GM12878 (cell line): ENCODE measurements at regions not wholly inside any gene's neighbourhood (a gene's known extent, or its start where the extent isn't known, plus 50 kb on each side); places are given as distances from the start of the nearest gene placed in this dataset.

Source experiments
- ATAC-seq: fragments of 200-7000 bp; cut with Tn5 transposase; 3 replicates; pipeline ENCODE4 v1.9.1; 2020; ENCODE audit warnings: mild to moderate bottlenecking, moderate library complexity
- BruUV-seq: library from RNA; stranded (reverse); fragments of 400-500 nt; replicated peaks from 2 replicates; lab custom pipeline; 2021; lab: Mats Ljungman, UMichigan
- CTCF ChIA-PET: fragments of 300-600 bp; sonication (Branson Sonifier 250); formaldehyde crosslinking; extraction: SDS; loops from one replicate; lab custom pipeline; 2021; ENCODE audit warnings: inconsistent platforms; lab: Yijun Ruan, JAX
- POLR2A ChIA-PET: fragments of 350-600 bp; formaldehyde crosslinking; extraction: SDS; loops from one replicate; lab custom pipeline; 2021; ENCODE audit warnings: inconsistent platforms; lab: Charles Lee
- RAD21 ChIA-PET: fragments of 300-600 bp; sonication (Branson Sonifier 250); formaldehyde crosslinking; loops from one replicate; lab custom pipeline; 2023; ENCODE audit warnings: antibody characterized with exemption; ENCODE audit not compliant: unreplicated experiment; lab: Charles Lee
- SMC1A ChIA-PET: fragments of 300-600 bp; sonication (Branson Sonifier 250); formaldehyde crosslinking; loops from one replicate; lab custom pipeline; 2023; ENCODE audit not compliant: unreplicated experiment, uncharacterized antibody; lab: Charles Lee
- DNase-seq: peaks from one replicate; pipeline ENCODE4 v3.0.0-alpha.2; 2011; ENCODE audit warnings: low read depth, low spot score
- FAIRE-seq: peaks from 3 replicates; lab custom pipeline; 2011; peaks lifted over from hg19 to GRCh38; lab: Jason Lieb, UNC
- H2AFZ ChIP-seq: 2 replicates; pipeline ENCODE4 v1.6.0; 2011; ENCODE audit warnings: low read depth, low read length, control low read depth; ENCODE audit not compliant: control insufficient read depth
- H3K27ac ChIP-seq: 2 replicates; pipeline ENCODE4 v1.5.1; 2011; ENCODE audit warnings: control low read depth; ENCODE audit not compliant: control insufficient read depth, insufficient read depth
- H3K27me3 ChIP-seq, 2 experiments: replicated peaks in 1 of 2; 2 replicates each; pipeline versions ENCODE4 v1.6.0 to v1.6.1; 2011; ENCODE audit warnings: low read length in 1 of 2; ENCODE audit not compliant: control insufficient read depth in 2 of 2, insufficient read depth in 2 of 2
- H3K36me3 ChIP-seq, 2 experiments: 2 replicates each; pipeline ENCODE4 v1.5.1; 2011; ENCODE audit warnings: low read length in 1 of 2; ENCODE audit not compliant: control insufficient read depth in 2 of 2, insufficient read depth in 2 of 2
- H3K4me1 ChIP-seq: 2 replicates; pipeline ENCODE4 v1.6.1; 2011; ENCODE audit warnings: mild to moderate bottlenecking, low read length, moderate library complexity, mixed read lengths; ENCODE audit not compliant: control insufficient read depth, insufficient read depth
- H3K4me2 ChIP-seq: 2 replicates; pipeline ENCODE4 v1.6.0; 2011; ENCODE audit warnings: control low read depth; ENCODE audit not compliant: control insufficient read depth, insufficient read depth
- H3K4me3 ChIP-seq: fragments of 200-600 bp; sonication (generic); 2 replicates; pipeline ENCODE4 v1.5.1; 2016
- H3K79me2 ChIP-seq: 2 replicates; pipeline ENCODE4 v1.6.0; 2011; ENCODE audit warnings: low read length; ENCODE audit not compliant: control insufficient read depth, insufficient read depth
- H3K9ac ChIP-seq: 2 replicates; pipeline ENCODE4 v1.8.0; 2011; ENCODE audit warnings: low read length, control low read depth, mixed read lengths; ENCODE audit not compliant: control insufficient read depth, insufficient read depth
- H3K9me3 ChIP-seq: replicated peaks from 3 replicates; pipeline ENCODE4 v1.5.1; 2011; ENCODE audit warnings: mild to moderate bottlenecking, low read length; ENCODE audit not compliant: control insufficient read depth, insufficient read depth
- H4K20me1 ChIP-seq: 2 replicates; pipeline ENCODE4 v1.6.0; 2011; ENCODE audit not compliant: control insufficient read depth, insufficient read depth
- CHD1 ChIP-seq: IDR thresholded peaks from 2 replicates; pipeline ENCODE4 v1.6.1; 2012; ENCODE audit warnings: low read depth, low read length, improper control_type of control experiment
- EED ChIP-seq: sonication (generic); IDR thresholded peaks from 2 replicates; pipeline ENCODE4 v1.6.1; 2016; ENCODE audit warnings: antibody characterized with exemption, low read depth
- EP300 ChIP-seq, 2 experiments: fragments of 150-350 bp in 1 of 2; IDR thresholded peaks; 2 replicates each; pipeline ENCODE4 v1.6.1; 2011 to 2012; ENCODE audit warnings: low read depth in 2 of 2, low read length in 2 of 2, borderline replicate concordance in 1 of 2, improper control_type of control experiment in 1 of 2, inconsistent platforms in 1 of 2; ENCODE audit not compliant: control insufficient read depth in 1 of 2
- ESRRA ChIP-seq: IDR thresholded peaks from 2 replicates; pipeline ENCODE4 v1.6.1; 2012; ENCODE audit warnings: mild to moderate bottlenecking, low read length, improper control_type of control experiment
- HDAC2 ChIP-seq: fragments of 200-600 bp; sonication (generic); IDR thresholded peaks from 2 replicates; pipeline ENCODE4 v1.6.1; 2017
- HDGF ChIP-seq: fragments of 450-650 bp; IDR thresholded peaks from 2 replicates; pipeline ENCODE4 v1.6.1; 2016; ENCODE audit warnings: antibody characterized with exemption
- MXI1 ChIP-seq: fragments of 150-350 bp; IDR thresholded peaks from 2 replicates; pipeline ENCODE4 v1.6.1; 2011; ENCODE audit warnings: low read depth, mild to moderate bottlenecking, inconsistent platforms, low read length, improper control_type of control experiment
- PML ChIP-seq: IDR thresholded peaks from 2 replicates; pipeline ENCODE4 v1.6.1; 2012; ENCODE audit warnings: low read length, inconsistent platforms
- SP1 ChIP-seq: IDR thresholded peaks from one replicate; pipeline ENCODE4 v1.6.1; 2011; ENCODE audit warnings: low read depth, low read length
- SRF ChIP-seq, 2 experiments: IDR thresholded peaks; 2 replicates each; pipeline ENCODE4 v1.6.1; 2011; ENCODE audit warnings: low read depth in 2 of 2, low read length in 2 of 2, mild to moderate bottlenecking in 1 of 2, moderate library complexity in 1 of 2
- YY1 ChIP-seq: IDR thresholded peaks from 2 replicates; pipeline ENCODE4 v1.6.1; 2011; ENCODE audit warnings: low read depth, mild to moderate bottlenecking, low read length
- ZNF217 ChIP-seq: fragments of 450-650 bp; IDR thresholded peaks from 2 replicates; pipeline ENCODE4 v1.6.1; 2017; ENCODE audit warnings: antibody characterized with exemption, mild to moderate bottlenecking
- ZNF384 ChIP-seq: IDR thresholded peaks from 2 replicates; pipeline ENCODE4 v1.6.1; 2012; ENCODE audit warnings: low read depth, mild to moderate bottlenecking, low read length, improper control_type of control experiment, borderline replicate concordance
- WGBS: methylation state at CpG from one replicate; pipeline ENCODE4 v1.1.6; 2016; ENCODE audit warnings: low lambda C conversion rate; ENCODE audit not compliant: insufficient replicate concordance, insufficient coverage; ENCODE audit errors: missing lambda C conversion rate; 5-methylcytosine and 5-hydroxymethylcytosine counted together
- in situ Hi-C: fragments of 300-500 bp; cut with MboI; formaldehyde crosslinking; loops from 9 replicates; pipeline ENCODE4 v1.14.3; 2018; ENCODE audit warnings: mixed read lengths
- intact Hi-C: fragments of 100-400 bp; cut with micrococcal nuclease; formaldehyde crosslinking; loops from one replicate; pipeline ENCODE4 v1.14.2; 2022; ENCODE audit not compliant: unreplicated experiment
- TF ChIP-seq, protein P1 (sequence below): fragments of 450-650 bp; IDR thresholded peaks from 2 replicates; pipeline ENCODE4 v1.6.1; 2016; ENCODE audit warnings: mild to moderate bottlenecking
- TF ChIP-seq, protein P2 (sequence below): IDR thresholded peaks from 2 replicates; pipeline ENCODE4 v1.6.1; 2011; ENCODE audit warnings: low read depth, mild to moderate bottlenecking, low read length, moderate library complexity, borderline replicate concordance; ENCODE audit errors: extremely low read depth
- TF ChIP-seq, protein P3 (sequence below): IDR thresholded peaks from 2 replicates; pipeline ENCODE4 v1.6.1; 2012; ENCODE audit warnings: low read depth, low read length, improper control_type of control experiment
- TF ChIP-seq, protein P4 (sequence below): fragments of 450-650 bp; formaldehyde crosslinking; IDR thresholded peaks from 2 replicates; pipeline ENCODE4 v1.5.0; 2022; ENCODE audit warnings: mild to moderate bottlenecking, missing genetic modification characterization

DNA sequence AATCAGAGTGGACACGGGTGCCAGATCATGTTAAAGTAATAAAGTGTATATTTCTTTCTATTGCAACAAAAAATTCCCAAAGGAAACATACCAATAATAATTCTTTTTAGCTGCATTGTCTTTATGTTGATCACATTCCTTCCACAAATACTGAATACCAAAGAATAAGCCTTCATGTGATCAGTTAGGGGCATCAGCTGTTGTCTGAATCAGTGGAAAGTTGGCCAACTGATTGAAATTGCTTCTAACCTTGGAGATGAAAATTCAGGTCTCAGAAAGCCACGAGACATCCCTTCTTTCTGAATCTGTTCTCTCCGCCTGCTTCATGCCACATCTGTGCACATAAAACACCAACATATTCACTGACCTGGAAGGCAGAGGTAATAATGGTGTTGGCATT lies 785.2 kb downstream of the KCNA4 start:
- H3K79me2 ChIP-seq: no peaks in the 10 kb centered on the region
- FAIRE-seq (no peak), ATAC-seq (no peak), DNase-seq (no peak)
- no TSS peak for BruUV-seq
- no peak overlapping the region for H3K4me2 ChIP-seq
- H2AFZ ChIP-seq: no peak overlapping the region
- WGBS: 0% methylated on average over 3 of the region's 3 CpGs
- in situ Hi-C loops (no loop called here), intact Hi-C loops (no loop called here)
- H4K20me1 ChIP-seq: no peaks in the 10 kb centered on the region
- POLR2A ChIA-PET: no interaction called here
- no peak overlapping the region for H3K27ac ChIP-seq
- no peaks in the 10 kb centered on the region for H3K36me3 ChIP-seq
- CTCF ChIA-PET: no interaction called here
- no peaks in the 10 kb centered on the region for H3K9me3 ChIP-seq
- SMC1A ChIA-PET: no interaction called here
- no peak overlapping the region for H3K9ac ChIP-seq
- no peaks in the 10 kb centered on the region for H3K27me3 ChIP-seq
- H3K4me1 ChIP-seq: no peaks in the 10 kb centered on the region
- RAD21 ChIA-PET: no interaction called here
- H3K4me3 ChIP-seq: no peak overlapping the region
- TF ChIP-seq EP300 (IDR thresholded peaks at IDR 0.05; ENCODE audit: borderline replicate concordance in 1 of 2, control insufficient read depth in 1 of 2, low read depth in 2 of 2, low read length in 2 of 2) (no peak), SRF (IDR thresholded peaks at IDR 0.05; ENCODE audit: low read depth in 2 of 2, low read length in 2 of 2) (no peak), HDAC2 (no peak), PML (no peak), SP1 (no peak), ZNF217 (no peak), ESRRA (no peak), HDGF (no peak), YY1 (no peak), CHD1 (no peak), EED (no peak), MXI1 (no peak), ZNF384 (no peak)
- TF ChIP-seq, protein P1, sequence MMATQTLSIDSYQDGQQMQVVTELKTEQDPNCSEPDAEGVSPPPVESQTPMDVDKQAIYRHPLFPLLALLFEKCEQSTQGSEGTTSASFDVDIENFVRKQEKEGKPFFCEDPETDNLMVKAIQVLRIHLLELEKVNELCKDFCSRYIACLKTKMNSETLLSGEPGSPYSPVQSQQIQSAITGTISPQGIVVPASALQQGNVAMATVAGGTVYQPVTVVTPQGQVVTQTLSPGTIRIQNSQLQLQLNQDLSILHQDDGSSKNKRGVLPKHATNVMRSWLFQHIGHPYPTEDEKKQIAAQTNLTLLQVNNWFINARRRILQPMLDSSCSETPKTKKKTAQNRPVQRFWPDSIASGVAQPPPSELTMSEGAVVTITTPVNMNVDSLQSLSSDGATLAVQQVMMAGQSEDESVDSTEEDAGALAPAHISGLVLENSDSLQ: no peak
- TF ChIP-seq, protein P2, sequence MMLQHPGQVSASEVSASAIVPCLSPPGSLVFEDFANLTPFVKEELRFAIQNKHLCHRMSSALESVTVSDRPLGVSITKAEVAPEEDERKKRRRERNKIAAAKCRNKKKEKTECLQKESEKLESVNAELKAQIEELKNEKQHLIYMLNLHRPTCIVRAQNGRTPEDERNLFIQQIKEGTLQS: no peak
- TF ChIP-seq, protein P3, sequence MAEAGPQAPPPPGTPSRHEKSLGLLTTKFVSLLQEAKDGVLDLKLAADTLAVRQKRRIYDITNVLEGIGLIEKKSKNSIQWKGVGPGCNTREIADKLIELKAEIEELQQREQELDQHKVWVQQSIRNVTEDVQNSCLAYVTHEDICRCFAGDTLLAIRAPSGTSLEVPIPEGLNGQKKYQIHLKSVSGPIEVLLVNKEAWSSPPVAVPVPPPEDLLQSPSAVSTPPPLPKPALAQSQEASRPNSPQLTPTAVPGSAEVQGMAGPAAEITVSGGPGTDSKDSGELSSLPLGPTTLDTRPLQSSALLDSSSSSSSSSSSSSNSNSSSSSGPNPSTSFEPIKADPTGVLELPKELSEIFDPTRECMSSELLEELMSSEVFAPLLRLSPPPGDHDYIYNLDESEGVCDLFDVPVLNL: no peak
- TF ChIP-seq, protein P4, sequence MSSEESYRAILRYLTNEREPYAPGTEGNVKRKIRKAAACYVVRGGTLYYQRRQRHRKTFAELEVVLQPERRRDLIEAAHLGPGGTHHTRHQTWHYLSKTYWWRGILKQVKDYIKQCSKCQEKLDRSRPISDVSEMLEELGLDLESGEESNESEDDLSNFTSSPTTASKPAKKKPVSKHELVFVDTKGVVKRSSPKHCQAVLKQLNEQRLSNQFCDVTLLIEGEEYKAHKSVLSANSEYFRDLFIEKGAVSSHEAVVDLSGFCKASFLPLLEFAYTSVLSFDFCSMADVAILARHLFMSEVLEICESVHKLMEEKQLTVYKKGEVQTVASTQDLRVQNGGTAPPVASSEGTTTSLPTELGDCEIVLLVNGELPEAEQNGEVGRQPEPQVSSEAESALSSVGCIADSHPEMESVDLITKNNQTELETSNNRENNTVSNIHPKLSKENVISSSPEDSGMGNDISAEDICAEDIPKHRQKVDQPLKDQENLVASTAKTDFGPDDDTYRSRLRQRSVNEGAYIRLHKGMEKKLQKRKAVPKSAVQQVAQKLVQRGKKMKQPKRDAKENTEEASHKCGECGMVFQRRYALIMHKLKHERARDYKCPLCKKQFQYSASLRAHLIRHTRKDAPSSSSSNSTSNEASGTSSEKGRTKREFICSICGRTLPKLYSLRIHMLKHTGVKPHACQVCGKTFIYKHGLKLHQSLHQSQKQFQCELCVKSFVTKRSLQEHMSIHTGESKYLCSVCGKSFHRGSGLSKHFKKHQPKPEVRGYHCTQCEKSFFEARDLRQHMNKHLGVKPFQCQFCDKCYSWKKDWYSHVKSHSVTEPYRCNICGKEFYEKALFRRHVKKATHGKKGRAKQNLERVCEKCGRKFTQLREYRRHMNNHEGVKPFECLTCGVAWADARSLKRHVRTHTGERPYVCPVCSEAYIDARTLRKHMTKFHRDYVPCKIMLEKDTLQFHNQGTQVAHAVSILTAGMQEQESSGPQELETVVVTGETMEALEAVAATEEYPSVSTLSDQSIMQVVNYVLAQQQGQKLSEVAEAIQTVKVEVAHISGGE (CRISPR knock-in tag): no peak
